ENCODE measurements at regions not wholly inside any gene's neighbourhood (a gene's known extent, or its start where the extent isn't known, plus 50 kb on each side); places are given as distances from the start of the nearest gene placed in this dataset.
"Not testable (repeated sequence)": the region's sequence is repeated elsewhere in the genome, so short reads cannot be mapped to it uniquely, and the experiment has no call there.

GRCh38 chr3:145307272-145307671 is 853.7 kb downstream of the PLOD2 start:
- Histone ChIP-seq H3K36me3 (no peaks in the 10 kb centered on the region), H3K27ac (no peak overlapping the region), H3K27me3 (replicated peaks; ENCODE audit: insufficient read depth) (no peaks in the 10 kb centered on the region), H3K9me3 (no peaks in the 10 kb centered on the region), H3K4me3 (no peak overlapping the region), H3K4me1 (replicated peaks) (no peaks in the 10 kb centered on the region)
- no peak for DNase-seq (ENCODE audit: low spot score)
- intact Hi-C loops (cut with DNase I), result no loop called here
- TF ChIP-seq POLR2A (IDR thresholded peaks at IDR 0.05) (no peak), CTCF (IDR thresholded peaks at IDR 0.05) (no peak), POLR2AphosphoS5 (IDR thresholded peaks at IDR 0.05) (no peak)

DNA sequence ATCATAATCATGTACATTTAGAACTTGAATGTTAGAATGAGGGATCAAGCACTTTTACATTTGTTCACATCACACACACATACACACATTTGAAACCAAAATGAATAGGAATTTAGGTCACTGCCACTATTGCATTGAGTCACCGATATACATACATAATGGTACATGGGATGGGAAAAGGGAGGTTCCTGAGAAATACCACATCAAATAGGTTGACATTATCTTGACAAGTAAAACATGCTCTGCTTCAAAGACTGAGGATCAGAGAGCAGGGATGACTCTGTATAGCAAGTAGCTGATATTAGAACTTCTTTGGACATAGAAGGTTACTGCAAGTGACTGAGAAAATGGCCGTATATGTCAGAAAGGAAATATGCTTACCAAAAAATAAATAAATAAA is 847.2 kb downstream of the PLOD2 start:
- no peak for TF ChIP-seq CTCF (IDR thresholded peaks at IDR 0.05)
- Histone ChIP-seq H3K9me3 (no peaks in the 10 kb centered on the region), H3K4me1 (replicated peaks) (no peaks in the 10 kb centered on the region), H3K27me3 (replicated peaks; ENCODE audit: insufficient read depth) (no peaks in the 10 kb centered on the region), H3K27ac (no peak overlapping the region), H3K36me3 (no peaks in the 10 kb centered on the region), H3K4me3 (no peak overlapping the region)
- DNase-seq (ENCODE audit: low spot score), result no peak
- intact Hi-C loops (cut with DNase I), result no loop called here
- WGBS, result 73% methylated on average over 2 of the region's 2 CpGs

GRCh38 chr3:145316253-145316652 is 844.7 kb downstream of the PLOD2 start:
- intact Hi-C loops (cut with DNase I), result not testable (repeated sequence)

GRCh38 chr3:145326666-145327065 is 834.3 kb downstream of the PLOD2 start:
- Histone ChIP-seq H3K4me1 (replicated peaks) (no peaks in the 10 kb centered on the region), H3K27ac (no peak overlapping the region), H3K9me3 (no peaks in the 10 kb centered on the region), H3K4me3 (no peak overlapping the region), H3K27me3 (replicated peaks; ENCODE audit: insufficient read depth) (no peaks in the 10 kb centered on the region), H3K36me3 (no peaks in the 10 kb centered on the region)
- intact Hi-C loops (cut with DNase I), result no loop called here
- TF ChIP-seq POLR2A (IDR thresholded peaks at IDR 0.05), result no peak
- no peak for TF ChIP-seq CTCF (IDR thresholded peaks at IDR 0.05)
- no peak for TF ChIP-seq POLR2AphosphoS5 (IDR thresholded peaks at IDR 0.05)
- 37% methylated on average over 1 of the region's 1 CpG for WGBS
- DNase-seq (ENCODE audit: low spot score), result no peak

More at GRCh38 chr3:145316253-145316652, 844.7 kb downstream of the PLOD2 start:
- WGBS, result 41% methylated on average over 4 of the region's 4 CpGs
- not testable (repeated sequence) for H3K9me3 ChIP-seq; H3K4me1 ChIP-seq (replicated peaks); H3K36me3 ChIP-seq; H3K27me3 ChIP-seq (replicated peaks; ENCODE audit: insufficient read depth); H3K27ac ChIP-seq; DNase-seq (ENCODE audit: low spot score); H3K4me3 ChIP-seq

DNA sequence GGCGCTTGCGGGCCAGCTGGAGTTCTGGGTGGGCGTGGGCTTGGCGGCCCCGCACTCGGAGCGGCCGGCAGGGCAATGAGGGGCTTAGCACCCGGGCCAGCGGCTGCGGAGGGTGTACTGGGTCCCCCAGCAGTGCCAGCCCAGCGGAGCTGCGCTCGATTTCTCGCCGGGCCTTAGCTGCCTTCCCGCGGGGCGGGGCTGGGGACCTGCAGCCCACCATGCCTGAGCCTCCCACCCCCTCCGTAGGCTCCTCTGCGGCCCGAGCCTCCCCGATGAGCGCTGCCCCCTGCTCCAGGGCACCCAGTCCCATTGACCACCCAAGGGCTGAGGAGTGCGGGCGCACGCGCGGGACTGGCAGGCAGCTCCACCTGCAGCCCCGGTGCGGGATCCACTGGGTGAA is 827.6 kb downstream of the PLOD2 start:
- intact Hi-C loops (cut with DNase I); H3K4me1 ChIP-seq (replicated peaks); H3K9me3 ChIP-seq; H3K36me3 ChIP-seq; DNase-seq (ENCODE audit: low spot score); H3K27ac ChIP-seq; H3K27me3 ChIP-seq (replicated peaks; ENCODE audit: insufficient read depth); H3K4me3 ChIP-seq: not testable (repeated sequence)
- WGBS, result 83% methylated on average over 9 of the region's 31 CpGs

DNA sequence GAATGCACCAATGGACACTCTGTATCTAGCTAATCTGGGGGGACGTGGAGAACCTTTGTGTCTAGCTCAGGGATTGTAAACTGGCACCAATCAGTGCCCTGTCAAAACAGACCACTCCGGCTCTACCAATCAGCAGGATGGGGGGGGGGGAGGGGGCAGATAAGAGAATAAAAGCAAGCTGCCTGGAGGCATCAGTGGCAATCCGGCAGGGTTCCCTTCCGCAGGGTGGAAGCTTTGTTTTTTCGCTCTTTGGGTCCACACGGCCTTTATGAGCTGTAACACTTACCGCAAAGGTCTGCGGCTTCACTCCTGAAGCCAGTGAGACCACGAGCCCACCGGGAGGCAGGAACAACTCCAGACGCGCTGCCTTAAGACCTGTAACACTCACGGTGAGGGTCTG is 827.1 kb downstream of the PLOD2 start:
- intact Hi-C loops (cut with DNase I), result no loop called here

More for the DNA sequence above, 827.1 kb downstream of the PLOD2 start:
- H3K27me3 ChIP-seq (replicated peaks; ENCODE audit: insufficient read depth), result no peaks in the 10 kb centered on the region
- H3K36me3 ChIP-seq, result no peaks in the 10 kb centered on the region
- H3K4me3 ChIP-seq, result no peak overlapping the region
- no peak for DNase-seq (ENCODE audit: low spot score)
- H3K9me3 ChIP-seq, result no peaks in the 10 kb centered on the region
- WGBS, result 87% methylated on average over 13 of the region's 13 CpGs
- no peak for TF ChIP-seq POLR2AphosphoS5 (IDR thresholded peaks at IDR 0.05)
- no peak for TF ChIP-seq CTCF (IDR thresholded peaks at IDR 0.05)
- TF ChIP-seq POLR2A (IDR thresholded peaks at IDR 0.05), result no peak
- H3K4me1 ChIP-seq (replicated peaks), result no peaks in the 10 kb centered on the region
- H3K27ac ChIP-seq, result no peak overlapping the region
